ENCODE measurements at regions not wholly inside any gene's neighbourhood (a gene's known extent, or its start where the extent isn't known, plus 50 kb on each side); places are given as distances from the start of the nearest gene placed in this dataset.

DNA sequence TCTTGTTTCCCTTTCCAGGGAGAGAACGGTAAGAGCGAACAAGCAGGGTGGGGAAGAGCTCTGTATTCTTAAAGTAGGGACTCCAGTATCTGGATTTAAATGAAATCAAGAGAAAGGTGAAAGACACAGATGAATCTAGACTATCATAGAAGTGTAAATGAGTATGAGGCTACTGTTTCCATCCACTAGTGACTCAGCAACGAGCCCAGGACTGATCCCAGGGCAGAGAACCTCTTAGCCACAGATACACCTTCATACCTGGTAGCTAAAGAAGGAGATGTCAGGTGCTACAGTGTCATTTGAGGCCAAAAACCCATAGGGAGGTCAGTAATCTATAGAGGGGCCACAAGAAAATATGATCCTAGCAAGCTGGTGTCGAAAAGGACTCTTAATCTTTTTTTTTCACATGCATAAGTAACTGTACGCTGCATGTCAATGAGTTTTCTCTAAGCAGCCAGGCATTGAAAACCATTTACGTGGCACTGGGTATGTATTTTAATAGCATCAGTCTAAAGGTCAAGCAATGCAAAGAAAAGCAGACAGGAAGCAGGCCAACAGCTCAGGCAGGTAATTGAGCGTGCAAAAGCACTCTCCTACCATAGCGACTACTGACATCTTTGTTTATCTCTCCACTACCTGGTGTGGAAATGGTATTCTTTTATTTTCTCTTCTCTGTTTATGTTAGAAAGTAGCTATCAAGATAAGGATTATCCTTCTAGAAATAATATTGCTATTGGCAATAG lies 91.5 kb upstream of the EGR2 start:
- H3K36me3 ChIP-seq (ENCODE audit: insufficient read depth, low read length) = no peaks in the 10 kb centered on the region
- DNase-seq (ENCODE audit: low read depth) = no peak
- no peaks in the 10 kb centered on the region for H3K4me1 ChIP-seq (ENCODE audit: insufficient read depth, low read length)
- H3K9ac ChIP-seq (ENCODE audit: low read length) = no peak overlapping the region
- Mint-ChIP-seq H3K27me3 (ENCODE audit: low read depth, unreplicated experiment) (peaks cover 18% of the 10 kb centered on the region), H3K36me3 (ENCODE audit: low read depth, unreplicated experiment) (no peaks in the 10 kb centered on the region), H3K4me1 (ENCODE audit: low read depth, unreplicated experiment) (no peaks in the 10 kb centered on the region), H3K9me3 (ENCODE audit: unreplicated experiment) (peaks cover 1% of the 10 kb centered on the region), H3K27ac (ENCODE audit: unreplicated experiment) (no peak overlapping the region), H3K4me3 (ENCODE audit: unreplicated experiment) (no peak overlapping the region)
- no peaks in the 10 kb centered on the region for H3K79me2 ChIP-seq (ENCODE audit: insufficient read depth, low read length)
- no peak for FAIRE-seq
- no peak overlapping the region for H2AFZ ChIP-seq (ENCODE audit: low read depth, low read length)
- TF ChIP-seq EZH2 (IDR thresholded peaks at IDR 0.05; ENCODE audit: insufficient read depth, low read length) = no peak
- no peak for TF ChIP-seq CTCF (IDR thresholded peaks at IDR 0.05; ENCODE audit: insufficient read depth, low read depth, low read length)
- H3K27me3 ChIP-seq (ENCODE audit: insufficient read depth, low read length) = peaks cover 7% of the 10 kb centered on the region
- H3K9me3 ChIP-seq (ENCODE audit: insufficient read depth, low read depth, low read length) = no peaks in the 10 kb centered on the region
- H3K27ac ChIP-seq (ENCODE audit: low read depth, low read length) = no peak overlapping the region
- no peaks in the 10 kb centered on the region for H4K20me1 ChIP-seq (ENCODE audit: insufficient read depth, low read length)
- H3K4me2 ChIP-seq (ENCODE audit: low read length) = no peak overlapping the region
- no peak overlapping the region for H3K4me3 ChIP-seq (ENCODE audit: insufficient read depth, low read depth, low read length)

GRCh38 chr10:62904281-62904875 lies 88.2 kb upstream of the EGR2 start:
- H3K4me3 Mint-ChIP-seq (ENCODE audit: unreplicated experiment) = no peak overlapping the region
- no peak for DNase-seq (ENCODE audit: low read depth)
- Histone ChIP-seq H3K4me2 (ENCODE audit: low read length) (no peak overlapping the region), H3K79me2 (ENCODE audit: insufficient read depth, low read length) (no peaks in the 10 kb centered on the region), H3K4me3 (ENCODE audit: insufficient read depth, low read depth, low read length) (no peak overlapping the region), H3K9ac (ENCODE audit: low read length) (no peak overlapping the region), H3K36me3 (ENCODE audit: insufficient read depth, low read length) (no peaks in the 10 kb centered on the region), H3K4me1 (ENCODE audit: insufficient read depth, low read length) (no peaks in the 10 kb centered on the region), H3K27me3 (ENCODE audit: insufficient read depth, low read length) (peaks cover 7% of the 10 kb centered on the region), H3K9me3 (ENCODE audit: insufficient read depth, low read depth, low read length) (no peaks in the 10 kb centered on the region), H2AFZ (ENCODE audit: low read depth, low read length) (no peak overlapping the region), H4K20me1 (ENCODE audit: insufficient read depth, low read length) (no peaks in the 10 kb centered on the region), H3K27ac (ENCODE audit: low read depth, low read length) (no peak overlapping the region)
- no peaks in the 10 kb centered on the region for H3K4me1 Mint-ChIP-seq (ENCODE audit: low read depth, unreplicated experiment)
- no peak overlapping the region for H3K27ac Mint-ChIP-seq (ENCODE audit: unreplicated experiment)
- TF ChIP-seq EZH2 (IDR thresholded peaks at IDR 0.05; ENCODE audit: insufficient read depth, low read length) = no peak
- no peak for TF ChIP-seq CTCF (IDR thresholded peaks at IDR 0.05; ENCODE audit: insufficient read depth, low read depth, low read length)
- peaks cover 1% of the 10 kb centered on the region for H3K9me3 Mint-ChIP-seq (ENCODE audit: unreplicated experiment)
- peaks cover 18% of the 10 kb centered on the region for H3K27me3 Mint-ChIP-seq (ENCODE audit: low read depth, unreplicated experiment)
- H3K36me3 Mint-ChIP-seq (ENCODE audit: low read depth, unreplicated experiment) = no peaks in the 10 kb centered on the region
- FAIRE-seq = no peak

DNA sequence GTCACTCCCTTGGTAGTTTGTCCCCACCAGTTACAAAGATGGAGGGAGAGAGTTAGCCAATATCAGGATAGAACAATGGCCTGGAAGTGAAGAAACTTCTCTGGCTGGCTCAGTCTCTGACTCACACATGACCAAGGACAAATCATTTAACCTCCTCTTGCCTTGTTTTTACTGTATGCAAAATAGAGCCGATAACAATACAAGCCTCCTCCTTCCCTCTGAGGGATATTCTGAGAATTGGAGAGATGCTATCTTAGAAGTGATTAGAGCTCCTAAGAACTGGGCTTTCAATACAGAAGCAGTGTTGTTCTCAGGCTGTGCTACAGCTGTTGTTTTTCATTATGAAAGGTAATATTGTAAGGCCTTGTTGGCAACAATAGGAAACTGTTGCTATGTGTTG lies 87.7 kb upstream of the EGR2 start:
- no peak overlapping the region for H3K27ac ChIP-seq (ENCODE audit: low read depth, low read length)
- Mint-ChIP-seq H3K9me3 (ENCODE audit: unreplicated experiment) (peaks cover 1% of the 10 kb centered on the region), H3K27ac (ENCODE audit: unreplicated experiment) (no peak overlapping the region), H3K36me3 (ENCODE audit: low read depth, unreplicated experiment) (no peaks in the 10 kb centered on the region), H3K4me1 (ENCODE audit: low read depth, unreplicated experiment) (no peaks in the 10 kb centered on the region), H3K27me3 (ENCODE audit: low read depth, unreplicated experiment) (peaks cover 18% of the 10 kb centered on the region), H3K4me3 (ENCODE audit: unreplicated experiment) (no peak overlapping the region)
- H3K27me3 ChIP-seq (ENCODE audit: insufficient read depth, low read length) = peaks cover 4% of the 10 kb centered on the region
- H3K36me3 ChIP-seq (ENCODE audit: insufficient read depth, low read length) = no peaks in the 10 kb centered on the region
- no peaks in the 10 kb centered on the region for H3K79me2 ChIP-seq (ENCODE audit: insufficient read depth, low read length)
- H4K20me1 ChIP-seq (ENCODE audit: insufficient read depth, low read length) = no peaks in the 10 kb centered on the region
- H2AFZ ChIP-seq (ENCODE audit: low read depth, low read length) = no peak overlapping the region
- DNase-seq (ENCODE audit: low read depth) (peak; percentile 57), FAIRE-seq (no peak)
- no peaks in the 10 kb centered on the region for H3K9me3 ChIP-seq (ENCODE audit: insufficient read depth, low read depth, low read length)
- no peaks in the 10 kb centered on the region for H3K4me1 ChIP-seq (ENCODE audit: insufficient read depth, low read length)
- no peak overlapping the region for H3K9ac ChIP-seq (ENCODE audit: low read length)
- H3K4me2 ChIP-seq (ENCODE audit: low read length) = no peak overlapping the region
- no peak overlapping the region for H3K4me3 ChIP-seq (ENCODE audit: insufficient read depth, low read depth, low read length)
- TF ChIP-seq CTCF (IDR thresholded peaks at IDR 0.05; ENCODE audit: insufficient read depth, low read depth, low read length) (no peak), EZH2 (IDR thresholded peaks at IDR 0.05; ENCODE audit: insufficient read depth, low read length) (no peak)
